Thyroid gland (tissue), 4 donors: ENCODE measurements at regions not wholly inside any gene's neighbourhood (a gene's known extent, or its start where the extent isn't known, plus 50 kb on each side); places are given as distances from the start of the nearest gene placed in this dataset.

Experiments
- CTCF ChIP-seq, 6 experiments: fragments of 200-600 bp in 3 of 6; fragments of 450-650 bp in 3 of 6; sonication (generic) in 3 of 6; IDR thresholded peaks; one replicate each; pipeline ENCODE4 v1.5.1; 2016 to 2019; ENCODE audit warnings: antibody characterized with exemption in 6 of 6, mild to moderate bottlenecking in 2 of 6, inconsistent platforms in 1 of 6, moderate library complexity in 1 of 6
- POLR2A ChIP-seq, 2 donors: fragments of 450-650 bp; IDR thresholded peaks; one replicate each; pipeline ENCODE4 v1.6.1; 2017; ENCODE audit warnings: antibody characterized with exemption in 2 of 2, mild to moderate bottlenecking in 2 of 2, moderate library complexity in 1 of 2

GRCh38 chr17:13293421-13293820 is 275.6 kb upstream of the ELAC2 start:
- TF ChIP-seq CTCF (IDR thresholded peaks at IDR 0.05) (no peak), POLR2A (IDR thresholded peaks at IDR 0.05) (no peak)
